K562 (cell line): ENCODE measurements at regions not wholly inside any gene's neighbourhood (a gene's known extent, or its start where the extent isn't known, plus 50 kb on each side); places are given as distances from the start of the nearest gene placed in this dataset.

Source experiments
- ATAC-seq: fragments of 200-7000 bp; cut with Tn5 transposase; 3 replicates; pipeline ENCODE4 v1.9.1; 2020; ENCODE audit warnings: moderate library complexity
- BruUV-seq: library from RNA; stranded (reverse); fragments of 400-500 nt; replicated peaks from 2 replicates; lab custom pipeline; 2021; lab: Mats Ljungman, UMichigan
- CTCF ChIA-PET: fragments of 300-600 bp; formaldehyde crosslinking; extraction: SDS; loops from one replicate; lab custom pipeline; 2021; ENCODE audit warnings: low intra/inter-chr PET ratio; lab: Yijun Ruan, JAX
- POLR2A ChIA-PET: fragments of 300-600, 350-650 bp; sonication (Branson Sonifier 250); formaldehyde crosslinking; extraction: SDS; loops from one replicate; lab custom pipeline; 2021; ENCODE audit warnings: antibody characterized with exemption, inconsistent platforms; lab: Yijun Ruan, JAX
- DNase-seq, 4 experiments: peaks; one replicate each; pipeline versions ENCODE4 v3.0.0 to v3.0.0-alpha.2; 2011 to 2018; ENCODE audit warnings: low spot score in 3 of 4, mixed read lengths in 3 of 4; ENCODE audit errors: extremely low read depth in 1 of 4
- FAIRE-seq: peaks from 2 replicates; lab custom pipeline; 2011; peaks lifted over from hg19 to GRCh38; lab: Jason Lieb, UNC
- H2AFZ ChIP-seq: 2 replicates; pipeline ENCODE4 v1.6.0; 2011; ENCODE audit warnings: low read depth, low read length, control low read depth, inconsistent platforms
- H3K27ac ChIP-seq: fragments of 200-600 bp; 3 replicates; pipeline ENCODE4 v1.8.0; 2011; ENCODE audit warnings: low read depth, mild to moderate bottlenecking, control low read depth, inconsistent platforms, low read length, moderate library complexity, mixed read lengths; ENCODE audit errors: extremely low read depth
- H3K27me3 ChIP-seq, 2 experiments: fragments of 300-600 bp in 1 of 2; 2 replicates in 1 of 2; 3 replicates in 1 of 2; pipeline versions ENCODE4 v1.6.0 to v1.8.0; 2011; ENCODE audit warnings: inconsistent platforms in 2 of 2, low read length in 2 of 2, mild to moderate bottlenecking in 1 of 2, mixed read lengths in 1 of 2, moderate library complexity in 1 of 2; ENCODE audit not compliant: control insufficient read depth in 2 of 2, insufficient read depth in 2 of 2
- H3K36me3 ChIP-seq: fragments of 300-600 bp; 3 replicates; pipeline ENCODE4 v1.8.0; 2011; ENCODE audit warnings: mild to moderate bottlenecking, low read length, inconsistent platforms; ENCODE audit not compliant: control insufficient read depth, insufficient read depth
- H3K4me1 ChIP-seq, 2 experiments: fragments of 200-600 bp in 1 of 2; replicated peaks in 1 of 2; 2 replicates in 1 of 2; 3 replicates in 1 of 2; pipeline versions ENCODE4 v1.5.1 to v1.8.0; 2011; ENCODE audit warnings: inconsistent platforms in 2 of 2, low read length in 2 of 2, mild to moderate bottlenecking in 1 of 2, mixed read lengths in 1 of 2, moderate library complexity in 1 of 2; ENCODE audit not compliant: control insufficient read depth in 2 of 2, insufficient read depth in 2 of 2
- H3K4me2 ChIP-seq: 2 replicates; pipeline ENCODE4 v1.6.1; 2011; ENCODE audit warnings: low read length, control low read depth, inconsistent platforms, mixed read lengths; ENCODE audit not compliant: insufficient read depth
- H3K4me3 ChIP-seq: fragments of 200-600 bp; sonication (generic), shearing (Covaris generic); 2 replicates; pipeline ENCODE4 v1.5.1; 2016; ENCODE audit warnings: control low read depth, inconsistent platforms
- H3K79me2 ChIP-seq: fragments of 200-600 bp; 3 replicates; pipeline ENCODE4 v1.8.0; 2011; ENCODE audit warnings: low read length, inconsistent platforms; ENCODE audit not compliant: control insufficient read depth, insufficient read depth
- H3K9ac ChIP-seq, 2 experiments: 2 replicates each; pipeline versions ENCODE4 v1.6.0 to v1.6.1; 2011; ENCODE audit warnings: low read depth in 2 of 2, low read length in 2 of 2, control low read depth in 1 of 2, inconsistent platforms in 1 of 2, mild to moderate bottlenecking in 1 of 2, mixed read lengths in 1 of 2; ENCODE audit not compliant: insufficient read depth in 1 of 2
- H3K9me1 ChIP-seq: one replicate; pipeline ENCODE4 v1.6.0; 2011; ENCODE audit warnings: inconsistent platforms, mild to moderate bottlenecking, low read length, moderate library complexity; ENCODE audit not compliant: control insufficient read depth, insufficient read depth
- H3K9me3 ChIP-seq: replicated peaks from 2 replicates; pipeline ENCODE4 v1.5.1; 2011; ENCODE audit warnings: low read depth, low read length, inconsistent platforms; ENCODE audit not compliant: control insufficient read depth, insufficient read depth
- H4K20me1 ChIP-seq: replicated peaks from 2 replicates; pipeline ENCODE4 v1.6.1; 2011; ENCODE audit warnings: low read length, inconsistent platforms, mixed read lengths; ENCODE audit not compliant: control insufficient read depth, insufficient read depth
- ARID2 ChIP-seq: fragments of 450-650 bp; IDR thresholded peaks from 2 replicates; pipeline ENCODE4 v1.6.1; 2017; ENCODE audit warnings: antibody characterized with exemption, mild to moderate bottlenecking
- GMEB1 ChIP-seq: fragments of 250-450 bp; sonication (Bioruptor Pico); IDR thresholded peaks from 2 replicates; pipeline ENCODE4 v1.4.0; 2020; ENCODE audit warnings: mild to moderate bottlenecking
- KAT2B ChIP-seq: IDR thresholded peaks from one replicate; pipeline ENCODE4 v1.6.1; 2012; ENCODE audit warnings: low read depth, mild to moderate bottlenecking, control low read depth, inconsistent platforms, low read length, moderate library complexity
- MAFK ChIP-seq: IDR thresholded peaks from 2 replicates; pipeline ENCODE4 v1.6.1; 2011; ENCODE audit warnings: low read length, improper control_type of control experiment
- XRCC4 ChIP-seq: IDR thresholded peaks from one replicate; pipeline ENCODE4 v1.6.1; 2011; ENCODE audit not compliant: insufficient read depth, insufficient read length; ENCODE audit errors: extremely low read depth
- ZC3H8 ChIP-seq: fragments of 450-650 bp; IDR thresholded peaks from 2 replicates; pipeline ENCODE4 v1.6.1; 2017
- ZNF23 ChIP-seq: fragments of 250-450 bp; sonication (Bioruptor Pico); IDR thresholded peaks from 2 replicates; pipeline ENCODE4 v1.4.0; 2020; ENCODE audit warnings: mild to moderate bottlenecking
- WGBS: fragments of 100-300 bp; shearing (Covaris generic); methylation state at CpG from one replicate; pipeline ENCODE4 v1.1.6; 2016; ENCODE audit warnings: low coverage, mixed read lengths; ENCODE audit not compliant: insufficient coverage; ENCODE audit errors: missing lambda C conversion rate; 5-methylcytosine and 5-hydroxymethylcytosine counted together
- in situ Hi-C: fragments of 300-500 bp; cut with MboI; formaldehyde crosslinking; loops from 4 replicates; pipeline ENCODE4 v1.15.0; 2018; ENCODE audit warnings: inconsistent platforms, mixed read lengths
- intact Hi-C: fragments of 100-400 bp; cut with micrococcal nuclease; formaldehyde crosslinking; loops from 2 replicates; pipeline ENCODE4 v1.14.2; 2022
- TF ChIP-seq, protein P1 (sequence below), 2 experiments: fragments of 250-450 bp in 1 of 2; fragments of 450-650 bp in 1 of 2; sonication (Bioruptor Pico) in 1 of 2; IDR thresholded peaks; 2 replicates each; pipeline versions ENCODE4 v1.6.1 to v1.8.0; 2016 to 2021; ENCODE audit warnings: mild to moderate bottlenecking in 2 of 2, moderate library complexity in 2 of 2, missing compliant biosample characterization in 1 of 2, missing genetic modification characterization in 1 of 2
- TF ChIP-seq, protein P2 (sequence below): sonication (generic); formaldehyde crosslinking; IDR thresholded peaks from 2 replicates; pipeline ENCODE4 v1.8.0; 2023; ENCODE audit warnings: mild to moderate bottlenecking, missing genetic modification reagents
- TF ChIP-seq, protein P3 (sequence below): sonication (generic); formaldehyde crosslinking; IDR thresholded peaks from 2 replicates; pipeline ENCODE4 v1.8.1; 2023; ENCODE audit warnings: mild to moderate bottlenecking, missing genetic modification reagents
- TF ChIP-seq, protein P4 (sequence below), 2 experiments: IDR thresholded peaks in 1 of 2; conservative IDR thresholded peaks in 1 of 2; 2 replicates each; pipeline ENCODE4 v1.6.1; 2016; ENCODE audit warnings: low read depth in 2 of 2, mild to moderate bottlenecking in 1 of 2, missing compliant biosample characterization in 1 of 2, missing genetic modification characterization in 1 of 2, moderate library complexity in 1 of 2

- no peak overlapping the region for H2AFZ ChIP-seq
- POLR2A ChIA-PET: interaction anchor here (0.6 kb wide), 1 partner anchor 56 kb away, joined by 3 read pairs; no protein-coding TSS in a partner anchor
- no peaks in the 10 kb centered on the region for H3K79me2 ChIP-seq
- intact Hi-C loops: no loop called here
- H3K36me3 ChIP-seq: no peaks in the 10 kb centered on the region
- H3K27ac ChIP-seq: no peak overlapping the region
- peaks cover 0 to 18% of the 10 kb centered on the region in 2 experiments; a peak in 1 of 5 replicates for H3K27me3 ChIP-seq
- WGBS: 0% methylated on average over 3 of the region's 3 CpGs
- H3K4me3 ChIP-seq: no peak overlapping the region
- H3K9me1 ChIP-seq: no peaks in the 10 kb centered on the region
- H3K4me1 ChIP-seq: no peaks in the 10 kb centered on the region
- H4K20me1 ChIP-seq: no peaks in the 10 kb centered on the region
- ATAC-seq: no peak
- H3K9me3 ChIP-seq: no peaks in the 10 kb centered on the region
- H3K4me2 ChIP-seq: no peak overlapping the region
- TF ChIP-seq XRCC4 (no peak), MAFK (no peak), GMEB1 (CRISPR knock-in tag) (no peak), KAT2B (no peak), ARID2 (no peak), ZC3H8 (no peak), ZNF23 (CRISPR knock-in tag) (no peak)
- TF ChIP-seq, protein P1, sequence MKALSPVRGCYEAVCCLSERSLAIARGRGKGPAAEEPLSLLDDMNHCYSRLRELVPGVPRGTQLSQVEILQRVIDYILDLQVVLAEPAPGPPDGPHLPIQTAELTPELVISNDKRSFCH (CRISPR knock-in tag; IDR thresholded peaks at IDR 0.05): no peak
- TF ChIP-seq, protein P1 (tag; IDR thresholded peaks at IDR 0.05): no peak
- TF ChIP-seq, protein P2, sequence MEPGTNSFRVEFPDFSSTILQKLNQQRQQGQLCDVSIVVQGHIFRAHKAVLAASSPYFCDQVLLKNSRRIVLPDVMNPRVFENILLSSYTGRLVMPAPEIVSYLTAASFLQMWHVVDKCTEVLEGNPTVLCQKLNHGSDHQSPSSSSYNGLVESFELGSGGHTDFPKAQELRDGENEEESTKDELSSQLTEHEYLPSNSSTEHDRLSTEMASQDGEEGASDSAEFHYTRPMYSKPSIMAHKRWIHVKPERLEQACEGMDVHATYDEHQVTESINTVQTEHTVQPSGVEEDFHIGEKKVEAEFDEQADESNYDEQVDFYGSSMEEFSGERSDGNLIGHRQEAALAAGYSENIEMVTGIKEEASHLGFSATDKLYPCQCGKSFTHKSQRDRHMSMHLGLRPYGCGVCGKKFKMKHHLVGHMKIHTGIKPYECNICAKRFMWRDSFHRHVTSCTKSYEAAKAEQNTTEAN (CRISPR knock-in tag): no peak
- TF ChIP-seq, protein P3, sequence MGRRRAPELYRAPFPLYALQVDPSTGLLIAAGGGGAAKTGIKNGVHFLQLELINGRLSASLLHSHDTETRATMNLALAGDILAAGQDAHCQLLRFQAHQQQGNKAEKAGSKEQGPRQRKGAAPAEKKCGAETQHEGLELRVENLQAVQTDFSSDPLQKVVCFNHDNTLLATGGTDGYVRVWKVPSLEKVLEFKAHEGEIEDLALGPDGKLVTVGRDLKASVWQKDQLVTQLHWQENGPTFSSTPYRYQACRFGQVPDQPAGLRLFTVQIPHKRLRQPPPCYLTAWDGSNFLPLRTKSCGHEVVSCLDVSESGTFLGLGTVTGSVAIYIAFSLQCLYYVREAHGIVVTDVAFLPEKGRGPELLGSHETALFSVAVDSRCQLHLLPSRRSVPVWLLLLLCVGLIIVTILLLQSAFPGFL (CRISPR knock-in tag): no peak
- TF ChIP-seq, protein P4, sequence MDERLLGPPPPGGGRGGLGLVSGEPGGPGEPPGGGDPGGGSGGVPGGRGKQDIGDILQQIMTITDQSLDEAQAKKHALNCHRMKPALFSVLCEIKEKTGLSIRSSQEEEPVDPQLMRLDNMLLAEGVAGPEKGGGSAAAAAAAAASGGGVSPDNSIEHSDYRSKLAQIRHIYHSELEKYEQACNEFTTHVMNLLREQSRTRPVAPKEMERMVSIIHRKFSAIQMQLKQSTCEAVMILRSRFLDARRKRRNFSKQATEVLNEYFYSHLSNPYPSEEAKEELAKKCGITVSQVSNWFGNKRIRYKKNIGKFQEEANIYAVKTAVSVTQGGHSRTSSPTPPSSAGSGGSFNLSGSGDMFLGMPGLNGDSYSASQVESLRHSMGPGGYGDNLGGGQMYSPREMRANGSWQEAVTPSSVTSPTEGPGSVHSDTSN (CRISPR knock-in tag; IDR thresholded peaks at IDR 0.05; ENCODE audit: low read depth): no peak
- TF ChIP-seq, protein P4 (tag; conservative IDR thresholded peaks at IDR 0.05; ENCODE audit: low read depth): no peak
- TF ChIP-seq, all 486 proteins: peak for 0
- no peak for DNase-seq
- no peak for FAIRE-seq
- no TSS peak for BruUV-seq
- in situ Hi-C loops: no loop called here
- no peak overlapping the region for H3K9ac ChIP-seq
- CTCF ChIA-PET: no interaction called here
Measured at GRCh38 chr10:25694971-25695370, 239.1 kb upstream of the MYO3A start.
